ENCODE measurements at regions not wholly inside any gene's neighbourhood (a gene's known extent, or its start where the extent isn't known, plus 50 kb on each side); places are given as distances from the start of the nearest gene placed in this dataset.

DNA sequence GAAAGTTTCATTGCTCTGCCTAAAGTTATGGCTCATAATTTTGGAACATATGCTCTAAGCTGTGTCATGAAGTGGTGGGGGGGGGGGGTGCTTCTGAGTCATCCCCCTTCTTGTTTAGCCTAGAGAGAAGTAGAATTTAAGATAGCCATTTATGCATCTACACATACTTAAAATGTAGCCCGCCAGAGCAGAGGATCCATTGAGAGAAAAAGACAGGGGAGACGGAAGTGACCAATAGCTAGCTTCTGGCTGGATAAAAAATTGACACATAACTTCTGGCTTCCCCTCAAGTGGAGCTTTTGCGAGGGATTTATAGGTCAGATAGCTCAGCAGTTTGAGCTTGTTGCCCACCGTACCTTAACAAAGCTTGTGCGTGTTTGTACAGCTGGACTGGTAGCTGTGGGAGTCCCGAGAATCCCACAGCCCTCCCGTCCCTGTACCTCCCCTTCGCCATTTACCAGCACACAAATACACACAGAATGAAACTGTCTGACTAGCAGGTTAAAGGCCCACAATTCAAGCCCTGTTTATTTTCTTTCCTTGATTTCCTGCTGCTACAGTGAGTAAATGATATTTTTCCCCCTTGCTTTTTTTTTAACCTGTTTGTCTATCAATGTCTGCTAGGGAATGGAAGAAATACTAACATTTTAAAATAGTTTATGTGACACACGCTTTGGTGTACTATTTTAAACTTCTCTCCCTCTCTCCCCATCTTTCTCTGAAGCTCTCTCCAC, 232.6 kb upstream of the FERD3L start:
- Histone ChIP-seq H3K9me3 (no peaks in the 10 kb centered on the region), H3K27me3 (no peaks in the 10 kb centered on the region), H3K4me1 (ENCODE audit: insufficient read depth) (no peaks in the 10 kb centered on the region), H3K36me3 (no peaks in the 10 kb centered on the region), H3K27ac (no peak overlapping the region), H3K4me3 (no peak overlapping the region)
- intact Hi-C loops (cut with DNase I), result no loop called here
- TF ChIP-seq EP300 (IDR thresholded peaks at IDR 0.05) (no peak), POLR2A (IDR thresholded peaks at IDR 0.05) (no peak)
- TF ChIP-seq, protein P1, sequence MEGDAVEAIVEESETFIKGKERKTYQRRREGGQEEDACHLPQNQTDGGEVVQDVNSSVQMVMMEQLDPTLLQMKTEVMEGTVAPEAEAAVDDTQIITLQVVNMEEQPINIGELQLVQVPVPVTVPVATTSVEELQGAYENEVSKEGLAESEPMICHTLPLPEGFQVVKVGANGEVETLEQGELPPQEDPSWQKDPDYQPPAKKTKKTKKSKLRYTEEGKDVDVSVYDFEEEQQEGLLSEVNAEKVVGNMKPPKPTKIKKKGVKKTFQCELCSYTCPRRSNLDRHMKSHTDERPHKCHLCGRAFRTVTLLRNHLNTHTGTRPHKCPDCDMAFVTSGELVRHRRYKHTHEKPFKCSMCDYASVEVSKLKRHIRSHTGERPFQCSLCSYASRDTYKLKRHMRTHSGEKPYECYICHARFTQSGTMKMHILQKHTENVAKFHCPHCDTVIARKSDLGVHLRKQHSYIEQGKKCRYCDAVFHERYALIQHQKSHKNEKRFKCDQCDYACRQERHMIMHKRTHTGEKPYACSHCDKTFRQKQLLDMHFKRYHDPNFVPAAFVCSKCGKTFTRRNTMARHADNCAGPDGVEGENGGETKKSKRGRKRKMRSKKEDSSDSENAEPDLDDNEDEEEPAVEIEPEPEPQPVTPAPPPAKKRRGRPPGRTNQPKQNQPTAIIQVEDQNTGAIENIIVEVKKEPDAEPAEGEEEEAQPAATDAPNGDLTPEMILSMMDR (IDR thresholded peaks at IDR 0.05), result no peak
- WGBS, 3 donors, result 22 to 53% (median 30%) methylated on average over 9 of the region's 9 CpGs
- no peak for DNase-seq

DNA sequence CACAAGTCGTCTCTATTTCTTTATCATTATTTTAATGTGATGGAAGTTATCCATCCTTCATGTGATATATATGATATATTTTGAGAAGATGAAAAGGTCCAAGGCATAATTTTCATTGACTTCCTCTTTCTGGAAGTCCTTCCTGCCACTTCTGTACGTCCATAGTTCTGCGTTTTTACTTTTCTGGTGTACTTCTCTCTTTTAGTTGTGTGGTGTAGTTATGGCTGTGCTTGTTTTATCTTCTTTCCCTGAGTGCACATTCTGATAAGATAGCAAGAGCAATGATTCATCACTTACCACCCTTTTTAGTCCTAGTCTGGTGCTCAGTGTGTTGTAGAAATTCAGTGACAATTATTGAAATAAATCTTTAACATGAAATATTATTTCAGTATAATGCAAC, 231.3 kb upstream of the FERD3L start:
- Histone ChIP-seq H3K4me1 (ENCODE audit: insufficient read depth) (no peaks in the 10 kb centered on the region), H3K27me3 (no peaks in the 10 kb centered on the region), H3K9me3 (no peaks in the 10 kb centered on the region), H3K4me3 (no peak overlapping the region), H3K36me3 (no peaks in the 10 kb centered on the region), H3K27ac (no peak overlapping the region)
- WGBS, 3 donors, result 47 to 58% (median 52%) methylated on average over 3 of the region's 3 CpGs
- TF ChIP-seq POLR2A (IDR thresholded peaks at IDR 0.05) (no peak), EP300 (IDR thresholded peaks at IDR 0.05) (no peak)
- TF ChIP-seq, protein P1 (IDR thresholded peaks at IDR 0.05), result no peak
- intact Hi-C loops (cut with DNase I), result no loop called here
- no peak for DNase-seq

DNA sequence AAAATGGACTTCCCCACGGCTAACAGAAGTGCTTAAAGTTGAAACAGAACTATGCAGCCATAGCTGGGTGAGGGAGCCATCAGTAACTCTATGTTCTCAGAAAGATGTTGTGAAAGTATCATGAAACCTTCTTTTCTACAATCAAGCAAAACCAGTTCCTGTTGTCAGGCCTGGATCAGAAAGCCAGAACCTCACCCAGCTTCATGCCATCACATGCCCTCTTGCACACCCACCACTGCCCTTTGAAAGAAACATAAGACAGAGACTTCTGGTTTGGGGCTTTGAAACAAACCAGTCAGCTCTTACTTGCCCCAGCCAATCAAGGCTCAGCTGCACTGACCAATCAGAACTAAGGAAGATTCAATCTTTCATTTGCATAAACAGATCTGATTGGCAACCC, 230.8 kb upstream of the FERD3L start:
- TF ChIP-seq EP300 (IDR thresholded peaks at IDR 0.05), result no peak
- TF ChIP-seq POLR2A (IDR thresholded peaks at IDR 0.05), result no peak
- TF ChIP-seq, protein P1 (IDR thresholded peaks at IDR 0.05), result no peak
- Histone ChIP-seq H3K4me1 (ENCODE audit: insufficient read depth) (no peaks in the 10 kb centered on the region), H3K27ac (no peak overlapping the region), H3K4me3 (no peak overlapping the region), H3K27me3 (no peaks in the 10 kb centered on the region), H3K9me3 (no peaks in the 10 kb centered on the region), H3K36me3 (no peaks in the 10 kb centered on the region)
- WGBS, 3 donors, result 76 to 95% (median 79%) methylated on average over 1 of the region's 1 CpG
- intact Hi-C loops (cut with DNase I), result no loop called here
- no peak for DNase-seq

DNA sequence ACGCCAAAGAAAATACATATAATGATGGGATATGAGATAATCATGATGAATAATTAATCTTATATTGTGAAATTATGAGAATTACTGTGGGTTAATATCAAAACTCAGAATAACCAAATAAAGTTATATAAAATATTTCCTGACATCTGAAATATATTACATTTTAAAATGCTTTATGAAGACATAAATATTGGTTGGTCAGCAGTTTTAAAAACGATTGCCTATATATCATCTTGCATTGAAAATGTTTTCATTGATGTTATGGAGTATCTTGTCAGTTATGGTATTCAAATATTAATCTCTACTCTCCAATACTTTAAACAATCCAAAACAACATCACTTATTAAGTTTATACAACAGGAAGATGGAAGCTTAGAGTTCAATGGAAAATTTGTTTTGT, 228.1 kb upstream of the FERD3L start:
- no peaks in the 10 kb centered on the region for H3K9me3 ChIP-seq
- TF ChIP-seq, protein P1 (IDR thresholded peaks at IDR 0.05), result no peak
- TF ChIP-seq EP300 (IDR thresholded peaks at IDR 0.05) (no peak), POLR2A (IDR thresholded peaks at IDR 0.05) (no peak)
- intact Hi-C loops (cut with DNase I), result no loop called here
- H3K4me1 ChIP-seq (ENCODE audit: insufficient read depth), result no peaks in the 10 kb centered on the region
- H3K4me3 ChIP-seq, result no peak overlapping the region
- H3K36me3 ChIP-seq, result no peaks in the 10 kb centered on the region
- H3K27me3 ChIP-seq, result no peaks in the 10 kb centered on the region
- WGBS, 3 donors, result 69 to 86% (median 80%) methylated on average over 2 of the region's 2 CpGs
- DNase-seq, result no peak
- H3K27ac ChIP-seq, result no peak overlapping the region
